GM23338 (cell line): ENCODE measurements at regions not wholly inside any gene's neighbourhood (a gene's known extent, or its start where the extent isn't known, plus 50 kb on each side); places are given as distances from the start of the nearest gene placed in this dataset.

Experiments used
- ATAC-seq: fragments of 200-7000 bp; cut with Tn5 transposase; 3 replicates; pipeline ENCODE4 v1.9.1; 2020
- DNase-seq: peaks from one replicate; pipeline ENCODE4 v3.0.0-alpha.2; 2015; ENCODE audit warnings: low spot score
- H2AFZ ChIP-seq: fragments of 200-600 bp; sonication (generic); 2 replicates; pipeline ENCODE4 v1.8.0; 2016; ENCODE audit warnings: antibody characterized with exemption, mild to moderate bottlenecking, moderate library complexity
- H3F3A ChIP-seq: fragments of 200-600 bp; sonication (generic); replicated peaks from 2 replicates; pipeline ENCODE4 v1.8.0; 2017; ENCODE audit warnings: antibody characterized with exemption, mixed run types, low read depth
- H3K27ac ChIP-seq: fragments of 200-600 bp; sonication (generic); 2 replicates; pipeline ENCODE4 v1.6.1; 2016; ENCODE audit warnings: low read depth
- H3K27me3 ChIP-seq: fragments of 200-600 bp; sonication (generic); 2 replicates; pipeline ENCODE4 v1.8.0; 2016; ENCODE audit warnings: mild to moderate bottlenecking, mixed run types, moderate library complexity; ENCODE audit not compliant: insufficient read depth
- H3K36me3 ChIP-seq: fragments of 200-600 bp; sonication (generic); 2 replicates; pipeline ENCODE4 v1.8.0; 2016; ENCODE audit warnings: mild to moderate bottlenecking; ENCODE audit not compliant: insufficient read depth
- H3K4me1 ChIP-seq: fragments of 200-600 bp; sonication (generic); 2 replicates; pipeline ENCODE4 v1.8.0; 2016; ENCODE audit warnings: mild to moderate bottlenecking, moderate library complexity; ENCODE audit not compliant: insufficient read depth
- H3K4me2 ChIP-seq: fragments of 200-600 bp; sonication (generic); 2 replicates; pipeline ENCODE4 v1.7.1; 2017; ENCODE audit warnings: mixed run types
- H3K4me3 ChIP-seq: fragments of 200-600 bp; sonication (generic); 2 replicates; pipeline ENCODE4 v1.6.1; 2016; ENCODE audit warnings: mixed run types
- H3K79me2 ChIP-seq: fragments of 200-600 bp; sonication (generic); replicated peaks from 2 replicates; pipeline ENCODE4 v1.8.0; 2017; ENCODE audit warnings: mild to moderate bottlenecking; ENCODE audit not compliant: insufficient read depth
- H3K9me2 ChIP-seq: fragments of 200-600 bp; sonication (generic); 2 replicates; pipeline ENCODE4 v1.8.0; 2017; ENCODE audit not compliant: insufficient read depth
- H4K20me1 ChIP-seq: fragments of 200-600 bp; sonication (generic); replicated peaks from 2 replicates; pipeline ENCODE4 v1.8.0; 2017; ENCODE audit warnings: mild to moderate bottlenecking; ENCODE audit not compliant: insufficient read depth
- H3K27ac Mint-ChIP-seq: 2 replicates; pipeline ENCODE4 v1.8.0; 2020; ENCODE audit warnings: inconsistent platforms, mild to moderate bottlenecking, moderate library complexity, mixed read lengths
- H3K27me3 Mint-ChIP-seq: 3 replicates; pipeline ENCODE4 v1.8.0; 2022; ENCODE audit warnings: low read depth, mild to moderate bottlenecking, moderate library complexity, mixed read lengths, inconsistent platforms; ENCODE audit not compliant: insufficient read depth, poor library complexity
- H3K36me3 Mint-ChIP-seq: 3 replicates; pipeline ENCODE4 v1.8.0; 2021; ENCODE audit warnings: low read depth, mild to moderate bottlenecking, inconsistent platforms, moderate library complexity, mixed read lengths
- H3K4me1 Mint-ChIP-seq: 3 replicates; pipeline ENCODE4 v1.8.0; 2020; ENCODE audit warnings: mild to moderate bottlenecking, inconsistent platforms, mixed read lengths
- H3K4me3 Mint-ChIP-seq: 3 replicates; pipeline ENCODE4 v1.8.0; 2021; ENCODE audit warnings: moderate library complexity, mild to moderate bottlenecking, inconsistent platforms, mixed read lengths
- H3K9me3 Mint-ChIP-seq: 3 replicates; pipeline ENCODE4 v1.8.0; 2020; ENCODE audit warnings: moderate library complexity, mild to moderate bottlenecking, inconsistent platforms, mixed read lengths
- CREB1 ChIP-seq: fragments of 250-450 bp; sonication (Bioruptor Pico); IDR thresholded peaks from 2 replicates; pipeline ENCODE4 v1.5.0; 2020; ENCODE audit warnings: low read depth, mild to moderate bottlenecking, moderate library complexity
- ETS1 ChIP-seq: IDR thresholded peaks from 2 replicates; pipeline ENCODE4 v1.6.1; 2016; ENCODE audit warnings: antibody characterized with exemption
- EZH2 ChIP-seq: fragments of 200-600 bp; sonication (generic); IDR thresholded peaks from one replicate; pipeline ENCODE4 v1.8.0; 2017; ENCODE audit warnings: antibody characterized with exemption, mild to moderate bottlenecking, low read depth; ENCODE audit not compliant: unreplicated experiment
- POLR2AphosphoS5 ChIP-seq: IDR thresholded peaks from 2 replicates; pipeline ENCODE4 v1.6.1; 2016; ENCODE audit warnings: antibody characterized with exemption, low read depth
- ZNF114 ChIP-seq: fragments of 250-450 bp; sonication (Bioruptor Pico); IDR thresholded peaks from 2 replicates; pipeline ENCODE4 v1.5.0; 2020; ENCODE audit warnings: mild to moderate bottlenecking, moderate library complexity
- TF ChIP-seq, protein P1 (sequence below), 2 experiments: fragments of 200-600 bp in 1 of 2; sonication (generic) in 1 of 2; conservative IDR thresholded peaks; 2 replicates each; pipeline versions ENCODE4 v1.5.1 to v1.6.1; 2016 to 2017; ENCODE audit warnings: antibody characterized with exemption in 2 of 2, low read depth in 2 of 2, mild to moderate bottlenecking in 2 of 2, moderate library complexity in 1 of 2
- TF ChIP-seq, protein P2 (sequence below): fragments of 250-450 bp; sonication (Bioruptor Pico); IDR thresholded peaks from 2 replicates; pipeline ENCODE4 v1.5.0; 2020; ENCODE audit warnings: mild to moderate bottlenecking, moderate library complexity

DNA sequence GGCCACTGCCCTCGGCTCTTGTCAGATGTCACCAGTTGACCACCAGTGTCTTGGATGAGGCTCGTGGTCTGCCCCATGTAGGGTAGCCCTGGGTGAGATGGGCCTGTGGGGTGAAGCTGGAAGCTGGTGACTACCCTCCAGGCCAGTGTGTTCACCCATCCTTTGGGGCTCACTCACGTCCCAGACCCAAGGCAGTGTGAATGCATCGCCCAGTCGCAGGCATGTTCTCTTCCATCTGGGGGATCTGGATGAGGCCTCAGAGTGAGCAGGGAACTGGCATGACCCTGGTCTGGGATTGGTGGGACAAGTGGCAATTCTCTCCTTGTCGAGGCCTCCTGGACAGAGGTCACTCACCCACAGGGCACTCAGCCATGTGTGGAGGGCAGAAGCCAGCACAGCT lies 120.1 kb upstream of the PHACTR3 start:
- H3K27me3 Mint-ChIP-seq: peaks cover 2% of the 10 kb centered on the region
- no peaks in the 10 kb centered on the region for H3K4me1 ChIP-seq
- H4K20me1 ChIP-seq: no peaks in the 10 kb centered on the region
- TF ChIP-seq, protein P1, sequence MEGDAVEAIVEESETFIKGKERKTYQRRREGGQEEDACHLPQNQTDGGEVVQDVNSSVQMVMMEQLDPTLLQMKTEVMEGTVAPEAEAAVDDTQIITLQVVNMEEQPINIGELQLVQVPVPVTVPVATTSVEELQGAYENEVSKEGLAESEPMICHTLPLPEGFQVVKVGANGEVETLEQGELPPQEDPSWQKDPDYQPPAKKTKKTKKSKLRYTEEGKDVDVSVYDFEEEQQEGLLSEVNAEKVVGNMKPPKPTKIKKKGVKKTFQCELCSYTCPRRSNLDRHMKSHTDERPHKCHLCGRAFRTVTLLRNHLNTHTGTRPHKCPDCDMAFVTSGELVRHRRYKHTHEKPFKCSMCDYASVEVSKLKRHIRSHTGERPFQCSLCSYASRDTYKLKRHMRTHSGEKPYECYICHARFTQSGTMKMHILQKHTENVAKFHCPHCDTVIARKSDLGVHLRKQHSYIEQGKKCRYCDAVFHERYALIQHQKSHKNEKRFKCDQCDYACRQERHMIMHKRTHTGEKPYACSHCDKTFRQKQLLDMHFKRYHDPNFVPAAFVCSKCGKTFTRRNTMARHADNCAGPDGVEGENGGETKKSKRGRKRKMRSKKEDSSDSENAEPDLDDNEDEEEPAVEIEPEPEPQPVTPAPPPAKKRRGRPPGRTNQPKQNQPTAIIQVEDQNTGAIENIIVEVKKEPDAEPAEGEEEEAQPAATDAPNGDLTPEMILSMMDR (conservative IDR thresholded peaks at IDR 0.05; ENCODE audit: low read depth in 2 of 2): no peak
- TF ChIP-seq POLR2AphosphoS5 (no peak), EZH2 (no peak), ZNF114 (CRISPR knock-in tag) (no peak), ETS1 (no peak), CREB1 (CRISPR knock-in tag) (no peak)
- TF ChIP-seq, protein P2, sequence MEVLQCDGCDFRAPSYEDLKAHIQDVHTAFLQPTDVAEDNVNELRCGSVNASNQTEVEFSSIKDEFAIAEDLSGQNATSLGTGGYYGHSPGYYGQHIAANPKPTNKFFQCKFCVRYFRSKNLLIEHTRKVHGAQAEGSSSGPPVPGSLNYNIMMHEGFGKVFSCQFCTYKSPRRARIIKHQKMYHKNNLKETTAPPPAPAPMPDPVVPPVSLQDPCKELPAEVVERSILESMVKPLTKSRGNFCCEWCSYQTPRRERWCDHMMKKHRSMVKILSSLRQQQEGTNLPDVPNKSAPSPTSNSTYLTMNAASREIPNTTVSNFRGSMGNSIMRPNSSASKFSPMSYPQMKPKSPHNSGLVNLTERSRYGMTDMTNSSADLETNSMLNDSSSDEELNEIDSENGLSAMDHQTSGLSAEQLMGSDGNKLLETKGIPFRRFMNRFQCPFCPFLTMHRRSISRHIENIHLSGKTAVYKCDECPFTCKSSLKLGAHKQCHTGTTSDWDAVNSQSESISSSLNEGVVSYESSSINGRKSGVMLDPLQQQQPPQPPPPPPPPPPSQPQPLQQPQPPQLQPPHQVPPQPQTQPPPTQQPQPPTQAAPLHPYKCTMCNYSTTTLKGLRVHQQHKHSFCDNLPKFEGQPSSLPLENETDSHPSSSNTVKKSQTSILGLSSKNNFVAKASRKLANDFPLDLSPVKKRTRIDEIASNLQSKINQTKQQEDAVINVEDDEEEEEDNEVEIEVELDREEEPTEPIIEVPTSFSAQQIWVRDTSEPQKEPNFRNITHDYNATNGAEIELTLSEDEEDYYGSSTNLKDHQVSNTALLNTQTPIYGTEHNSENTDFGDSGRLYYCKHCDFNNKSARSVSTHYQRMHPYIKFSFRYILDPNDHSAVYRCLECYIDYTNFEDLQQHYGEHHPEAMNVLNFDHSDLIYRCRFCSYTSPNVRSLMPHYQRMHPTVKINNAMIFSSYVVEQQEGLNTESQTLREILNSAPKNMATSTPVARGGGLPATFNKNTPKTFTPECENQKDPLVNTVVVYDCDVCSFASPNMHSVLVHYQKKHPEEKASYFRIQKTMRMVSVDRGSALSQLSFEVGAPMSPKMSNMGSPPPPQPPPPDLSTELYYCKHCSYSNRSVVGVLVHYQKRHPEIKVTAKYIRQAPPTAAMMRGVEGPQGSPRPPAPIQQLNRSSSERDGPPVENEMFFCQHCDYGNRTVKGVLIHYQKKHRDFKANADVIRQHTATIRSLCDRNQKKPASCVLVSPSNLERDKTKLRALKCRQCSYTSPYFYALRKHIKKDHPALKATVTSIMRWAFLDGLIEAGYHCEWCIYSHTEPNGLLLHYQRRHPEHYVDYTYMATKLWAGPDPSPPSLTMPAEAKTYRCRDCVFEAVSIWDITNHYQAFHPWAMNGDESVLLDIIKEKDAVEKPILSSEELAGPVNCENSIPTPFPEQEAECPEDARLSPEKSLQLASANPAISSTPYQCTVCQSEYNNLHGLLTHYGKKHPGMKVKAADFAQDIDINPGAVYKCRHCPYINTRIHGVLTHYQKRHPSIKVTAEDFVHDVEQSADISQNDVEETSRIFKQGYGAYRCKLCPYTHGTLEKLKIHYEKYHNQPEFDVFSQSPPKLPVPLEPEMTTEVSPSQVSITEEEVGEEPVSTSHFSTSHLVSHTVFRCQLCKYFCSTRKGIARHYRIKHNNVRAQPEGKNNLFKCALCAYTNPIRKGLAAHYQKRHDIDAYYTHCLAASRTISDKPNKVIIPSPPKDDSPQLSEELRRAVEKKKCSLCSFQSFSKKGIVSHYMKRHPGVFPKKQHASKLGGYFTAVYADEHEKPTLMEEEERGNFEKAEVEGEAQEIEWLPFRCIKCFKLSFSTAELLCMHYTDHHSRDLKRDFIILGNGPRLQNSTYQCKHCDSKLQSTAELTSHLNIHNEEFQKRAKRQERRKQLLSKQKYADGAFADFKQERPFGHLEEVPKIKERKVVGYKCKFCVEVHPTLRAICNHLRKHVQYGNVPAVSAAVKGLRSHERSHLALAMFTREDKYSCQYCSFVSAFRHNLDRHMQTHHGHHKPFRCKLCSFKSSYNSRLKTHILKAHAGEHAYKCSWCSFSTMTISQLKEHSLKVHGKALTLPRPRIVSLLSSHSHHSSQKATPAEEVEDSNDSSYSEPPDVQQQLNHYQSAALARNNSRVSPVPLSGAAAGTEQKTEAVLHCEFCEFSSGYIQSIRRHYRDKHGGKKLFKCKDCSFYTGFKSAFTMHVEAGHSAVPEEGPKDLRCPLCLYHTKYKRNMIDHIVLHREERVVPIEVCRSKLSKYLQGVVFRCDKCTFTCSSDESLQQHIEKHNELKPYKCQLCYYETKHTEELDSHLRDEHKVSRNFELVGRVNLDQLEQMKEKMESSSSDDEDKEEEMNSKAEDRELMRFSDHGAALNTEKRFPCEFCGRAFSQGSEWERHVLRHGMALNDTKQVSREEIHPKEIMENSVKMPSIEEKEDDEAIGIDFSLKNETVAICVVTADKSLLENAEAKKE (CRISPR knock-in tag): no peak
- no peak overlapping the region for H3K27ac Mint-ChIP-seq
- H3K9me2 ChIP-seq: no peaks in the 10 kb centered on the region
- H3F3A ChIP-seq: no peaks in the 10 kb centered on the region
- H3K4me3 ChIP-seq: no peak overlapping the region
- ATAC-seq: no peak
- no peak overlapping the region for H2AFZ ChIP-seq
- H3K36me3 ChIP-seq: no peaks in the 10 kb centered on the region
- H3K36me3 Mint-ChIP-seq: no peaks in the 10 kb centered on the region
- no peak for DNase-seq
- H3K4me1 Mint-ChIP-seq: peaks cover 5% of the 10 kb centered on the region; the same call in 1 of the 3 replicates
- H3K27me3 ChIP-seq: no peaks in the 10 kb centered on the region
- no peak overlapping the region for H3K27ac ChIP-seq
- no peak overlapping the region for H3K4me2 ChIP-seq
- H3K4me3 Mint-ChIP-seq: no peak overlapping the region
- no peaks in the 10 kb centered on the region for H3K79me2 ChIP-seq
- no peaks in the 10 kb centered on the region for H3K9me3 Mint-ChIP-seq
